Neural cell (in vitro differentiated cells): ENCODE measurements at regions not wholly inside any gene's neighbourhood (a gene's known extent, or its start where the extent isn't known, plus 50 kb on each side); places are given as distances from the start of the nearest gene placed in this dataset.

Source experiments
- H2AFZ ChIP-seq: fragments of 200-600, 300-800 bp; sonication (generic), shearing (Covaris generic); 2 replicates; pipeline ENCODE4 v1.6.0; 2014; ENCODE audit warnings: low read depth, mild to moderate bottlenecking, antibody characterized with exemption, low read length, moderate library complexity
- H3F3A ChIP-seq: fragments of 200-600 bp; shearing (Covaris generic); 2 replicates; pipeline ENCODE4 v1.6.1; 2016; ENCODE audit warnings: mild to moderate bottlenecking, moderate library complexity, mixed read lengths, antibody characterized with exemption, low read length; ENCODE audit not compliant: insufficient read depth, poor library complexity, severe bottlenecking
- H3K27ac ChIP-seq: fragments of 200-600, 300-800 bp; sonication (generic), shearing (Covaris generic); 2 replicates; pipeline ENCODE4 v1.5.1; 2014; ENCODE audit warnings: mild to moderate bottlenecking, low read length, moderate library complexity
- H3K27me3 ChIP-seq: fragments of 300-800, 200-600 bp; sonication (generic), shearing (Covaris generic); 2 replicates; pipeline ENCODE4 v1.6.0; 2014; ENCODE audit warnings: mild to moderate bottlenecking, low read depth, low read length, moderate library complexity; ENCODE audit not compliant: insufficient read depth
- H3K36me3 ChIP-seq: fragments of 300-800, 200-600 bp; sonication (generic), shearing (Covaris generic); 2 replicates; pipeline ENCODE4 v1.5.1; 2014; ENCODE audit warnings: mild to moderate bottlenecking, antibody characterized with exemption, low read length, moderate library complexity; ENCODE audit not compliant: insufficient read depth
- H3K4me2 ChIP-seq: fragments of 300-800, 200-600 bp; sonication (generic), shearing (Covaris generic); 2 replicates; pipeline ENCODE4 v1.6.0; 2014; ENCODE audit warnings: mild to moderate bottlenecking, low read length
- H3K4me3 ChIP-seq: fragments of 300-800, 200-600 bp; sonication (generic), shearing (Covaris generic); 2 replicates; pipeline ENCODE4 v1.5.1; 2014; ENCODE audit warnings: mild to moderate bottlenecking, low read length, moderate library complexity
- H3K79me2 ChIP-seq: fragments of 200-600 bp; shearing (Covaris generic); replicated peaks from 2 replicates; pipeline ENCODE4 v1.6.0; 2014; ENCODE audit warnings: mild to moderate bottlenecking, low read length, moderate library complexity; ENCODE audit not compliant: insufficient read depth
- H3K9ac ChIP-seq: fragments of 300-800, 200-600 bp; sonication (generic), shearing (Covaris generic); 2 replicates; pipeline ENCODE4 v1.6.1; 2016; ENCODE audit warnings: mild to moderate bottlenecking, low read length, mixed read lengths
- H3K9me2 ChIP-seq: fragments of 200-600 bp; shearing (Covaris generic); 2 replicates; pipeline ENCODE4 v1.6.1; 2016; ENCODE audit warnings: mild to moderate bottlenecking, low read length, mixed read lengths; ENCODE audit not compliant: insufficient read depth
- H3K9me3 ChIP-seq: fragments of 200-600, 300-800 bp; sonication (generic), shearing (Covaris generic); 2 replicates; pipeline ENCODE4 v1.6.1; 2016; ENCODE audit warnings: mild to moderate bottlenecking, mixed run types, low read length, moderate library complexity, mixed read lengths
- H4K20me1 ChIP-seq: fragments of 200-600 bp; shearing (Covaris generic); 2 replicates; pipeline ENCODE4 v1.6.1; 2016; ENCODE audit warnings: mild to moderate bottlenecking, mixed run types; ENCODE audit not compliant: insufficient read depth
- EP300 ChIP-seq: fragments of 450-650 bp; conservative IDR thresholded peaks from 2 replicates; pipeline ENCODE4 v1.6.1; 2014; ENCODE audit warnings: antibody characterized with exemption, mild to moderate bottlenecking, moderate library complexity; ENCODE audit not compliant: poor library complexity, severe bottlenecking
- EZH2 ChIP-seq: fragments of 200-600, 300-800 bp; shearing (Covaris generic), sonication (generic); IDR thresholded peaks from 2 replicates; pipeline ENCODE4 v1.6.1; 2014; ENCODE audit warnings: antibody characterized with exemption, low read length, borderline replicate concordance, mild to moderate bottlenecking; ENCODE audit not compliant: insufficient read depth, poor library complexity, severe bottlenecking
- MXI1 ChIP-seq: fragments of 450-650 bp; conservative IDR thresholded peaks from 2 replicates; pipeline ENCODE4 v1.6.1; 2014; ENCODE audit warnings: antibody characterized with exemption, mild to moderate bottlenecking; ENCODE audit not compliant: poor library complexity, severe bottlenecking
- POLR2AphosphoS5 ChIP-seq: IDR thresholded peaks from 2 replicates; pipeline ENCODE4 v1.6.1; 2012
- RAD21 ChIP-seq: fragments of 450-650 bp; conservative IDR thresholded peaks from 2 replicates; pipeline ENCODE4 v1.6.1; 2014; ENCODE audit warnings: antibody characterized with exemption, mild to moderate bottlenecking, moderate library complexity
- SMC3 ChIP-seq: fragments of 450-650 bp; conservative IDR thresholded peaks from 2 replicates; pipeline ENCODE4 v1.6.1; 2014; ENCODE audit warnings: antibody characterized with exemption, mild to moderate bottlenecking, moderate library complexity; ENCODE audit not compliant: poor library complexity
- TAF1 ChIP-seq: IDR thresholded peaks from 2 replicates; pipeline ENCODE4 v1.6.1; 2012; ENCODE audit warnings: low read depth
- TF ChIP-seq, protein P1 (sequence below): fragments of 450-650 bp; IDR thresholded peaks from 2 replicates; pipeline ENCODE4 v1.5.1; 2014; ENCODE audit warnings: antibody characterized with exemption, mild to moderate bottlenecking, moderate library complexity; ENCODE audit not compliant: poor library complexity, severe bottlenecking
- TF ChIP-seq, protein P2 (sequence below): IDR thresholded peaks from 2 replicates; pipeline ENCODE4 v1.6.1; 2012; ENCODE audit warnings: borderline replicate concordance

DNA sequence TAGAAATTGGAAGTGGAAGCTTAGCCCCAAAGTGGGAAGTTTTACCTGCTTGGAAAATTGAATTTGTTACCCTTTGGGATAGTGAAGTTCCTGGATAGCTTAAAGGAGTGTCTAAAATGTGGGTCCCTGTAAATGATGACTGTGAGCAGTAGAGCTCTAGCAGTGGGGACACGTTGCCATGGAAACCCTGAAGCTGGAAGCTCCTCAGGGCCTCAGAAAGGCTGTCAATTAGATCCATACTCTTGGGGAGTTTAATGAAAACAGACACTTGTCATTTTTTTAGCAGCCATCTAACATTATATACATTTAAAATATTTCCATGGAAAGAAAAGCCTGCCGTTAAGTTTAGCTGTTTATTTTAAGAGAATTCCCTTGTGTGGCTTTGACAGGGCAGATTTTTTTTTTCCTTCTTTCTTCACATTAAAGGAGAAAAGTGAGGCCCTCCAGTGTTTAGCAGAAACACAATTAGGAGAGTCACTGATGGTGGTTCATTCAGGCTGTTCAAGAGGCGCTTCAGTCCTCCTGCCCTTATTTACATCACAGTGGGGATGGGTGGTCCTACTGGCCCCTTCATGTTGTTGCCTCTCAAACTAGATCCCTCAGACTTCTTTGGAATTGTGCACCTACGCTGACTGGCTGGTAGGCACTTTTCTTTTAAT, 518.4 kb downstream of the CCSER2 start:
- peaks cover 4% of the 10 kb centered on the region for H3F3A ChIP-seq
- H3K4me3 ChIP-seq: peak overlapping the region; percentile 52
- no peak overlapping the region for H3K9ac ChIP-seq
- no peaks in the 10 kb centered on the region for H3K9me2 ChIP-seq
- no peaks in the 10 kb centered on the region for H3K36me3 ChIP-seq
- H3K9me3 ChIP-seq: no peaks in the 10 kb centered on the region
- TF ChIP-seq EZH2 (no peak), RAD21 (no peak), POLR2AphosphoS5 (no peak), MXI1 (no peak), TAF1 (no peak), SMC3 (peak; percentile 23), EP300 (peak; percentile 43)
- TF ChIP-seq, protein P1, sequence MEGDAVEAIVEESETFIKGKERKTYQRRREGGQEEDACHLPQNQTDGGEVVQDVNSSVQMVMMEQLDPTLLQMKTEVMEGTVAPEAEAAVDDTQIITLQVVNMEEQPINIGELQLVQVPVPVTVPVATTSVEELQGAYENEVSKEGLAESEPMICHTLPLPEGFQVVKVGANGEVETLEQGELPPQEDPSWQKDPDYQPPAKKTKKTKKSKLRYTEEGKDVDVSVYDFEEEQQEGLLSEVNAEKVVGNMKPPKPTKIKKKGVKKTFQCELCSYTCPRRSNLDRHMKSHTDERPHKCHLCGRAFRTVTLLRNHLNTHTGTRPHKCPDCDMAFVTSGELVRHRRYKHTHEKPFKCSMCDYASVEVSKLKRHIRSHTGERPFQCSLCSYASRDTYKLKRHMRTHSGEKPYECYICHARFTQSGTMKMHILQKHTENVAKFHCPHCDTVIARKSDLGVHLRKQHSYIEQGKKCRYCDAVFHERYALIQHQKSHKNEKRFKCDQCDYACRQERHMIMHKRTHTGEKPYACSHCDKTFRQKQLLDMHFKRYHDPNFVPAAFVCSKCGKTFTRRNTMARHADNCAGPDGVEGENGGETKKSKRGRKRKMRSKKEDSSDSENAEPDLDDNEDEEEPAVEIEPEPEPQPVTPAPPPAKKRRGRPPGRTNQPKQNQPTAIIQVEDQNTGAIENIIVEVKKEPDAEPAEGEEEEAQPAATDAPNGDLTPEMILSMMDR: no peak
- TF ChIP-seq, protein P2, sequence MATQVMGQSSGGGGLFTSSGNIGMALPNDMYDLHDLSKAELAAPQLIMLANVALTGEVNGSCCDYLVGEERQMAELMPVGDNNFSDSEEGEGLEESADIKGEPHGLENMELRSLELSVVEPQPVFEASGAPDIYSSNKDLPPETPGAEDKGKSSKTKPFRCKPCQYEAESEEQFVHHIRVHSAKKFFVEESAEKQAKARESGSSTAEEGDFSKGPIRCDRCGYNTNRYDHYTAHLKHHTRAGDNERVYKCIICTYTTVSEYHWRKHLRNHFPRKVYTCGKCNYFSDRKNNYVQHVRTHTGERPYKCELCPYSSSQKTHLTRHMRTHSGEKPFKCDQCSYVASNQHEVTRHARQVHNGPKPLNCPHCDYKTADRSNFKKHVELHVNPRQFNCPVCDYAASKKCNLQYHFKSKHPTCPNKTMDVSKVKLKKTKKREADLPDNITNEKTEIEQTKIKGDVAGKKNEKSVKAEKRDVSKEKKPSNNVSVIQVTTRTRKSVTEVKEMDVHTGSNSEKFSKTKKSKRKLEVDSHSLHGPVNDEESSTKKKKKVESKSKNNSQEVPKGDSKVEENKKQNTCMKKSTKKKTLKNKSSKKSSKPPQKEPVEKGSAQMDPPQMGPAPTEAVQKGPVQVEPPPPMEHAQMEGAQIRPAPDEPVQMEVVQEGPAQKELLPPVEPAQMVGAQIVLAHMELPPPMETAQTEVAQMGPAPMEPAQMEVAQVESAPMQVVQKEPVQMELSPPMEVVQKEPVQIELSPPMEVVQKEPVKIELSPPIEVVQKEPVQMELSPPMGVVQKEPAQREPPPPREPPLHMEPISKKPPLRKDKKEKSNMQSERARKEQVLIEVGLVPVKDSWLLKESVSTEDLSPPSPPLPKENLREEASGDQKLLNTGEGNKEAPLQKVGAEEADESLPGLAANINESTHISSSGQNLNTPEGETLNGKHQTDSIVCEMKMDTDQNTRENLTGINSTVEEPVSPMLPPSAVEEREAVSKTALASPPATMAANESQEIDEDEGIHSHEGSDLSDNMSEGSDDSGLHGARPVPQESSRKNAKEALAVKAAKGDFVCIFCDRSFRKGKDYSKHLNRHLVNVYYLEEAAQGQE: no peak
- peak overlapping the region; percentile 51 for H3K27ac ChIP-seq
- no peaks in the 10 kb centered on the region for H4K20me1 ChIP-seq
- no peak overlapping the region for H2AFZ ChIP-seq
- peak overlapping the region; percentile 73 for H3K4me2 ChIP-seq
- no peaks in the 10 kb centered on the region for H3K27me3 ChIP-seq
- no peaks in the 10 kb centered on the region for H3K79me2 ChIP-seq

DNA sequence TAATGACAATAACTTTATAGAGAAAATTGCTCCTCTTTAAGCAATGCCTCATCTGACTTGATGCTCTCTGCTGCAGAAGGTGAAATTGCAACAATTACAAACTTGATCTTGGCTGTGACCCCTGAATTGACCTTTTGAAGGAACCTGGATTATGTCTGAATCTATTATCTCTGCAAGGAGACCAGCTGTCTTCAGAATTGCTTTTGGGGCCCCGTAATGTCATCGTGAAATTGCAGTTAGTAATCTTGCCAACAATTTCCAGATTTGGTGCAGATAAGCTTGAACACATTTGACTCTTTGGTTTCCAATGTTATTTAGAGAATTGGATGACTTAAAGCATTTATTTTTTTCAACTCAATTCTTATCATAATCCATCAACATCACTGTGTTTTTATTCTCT, 520.6 kb downstream of the CCSER2 start:
- H4K20me1 ChIP-seq: no peaks in the 10 kb centered on the region
- H3K9ac ChIP-seq: no peak overlapping the region
- no peak overlapping the region for H3K4me2 ChIP-seq
- no peaks in the 10 kb centered on the region for H3K27me3 ChIP-seq
- H3K9me2 ChIP-seq: no peaks in the 10 kb centered on the region
- H3K36me3 ChIP-seq: no peaks in the 10 kb centered on the region
- no peak overlapping the region for H2AFZ ChIP-seq
- H3F3A ChIP-seq: peaks cover 4% of the 10 kb centered on the region
- H3K27ac ChIP-seq: no peak overlapping the region
- H3K9me3 ChIP-seq: no peaks in the 10 kb centered on the region
- H3K4me3 ChIP-seq: no peak overlapping the region
- TF ChIP-seq EZH2 (no peak), TAF1 (no peak), POLR2AphosphoS5 (no peak), SMC3 (no peak), MXI1 (no peak), RAD21 (no peak)
- TF ChIP-seq, protein P2: no peak
- H3K79me2 ChIP-seq: no peaks in the 10 kb centered on the region
